Gastroesophageal sphincter (tissue), 3 donors: ENCODE measurements at regions not wholly inside any gene's neighbourhood (a gene's known extent, or its start where the extent isn't known, plus 50 kb on each side); places are given as distances from the start of the nearest gene placed in this dataset.

Experiments used
- CTCF ChIP-seq, 4 experiments: fragments of 200-600 bp in 2 of 4; fragments of 450-650 bp in 2 of 4; sonication (generic) in 1 of 4; IDR thresholded peaks; one replicate each; pipeline ENCODE4 v1.5.1; 2017 to 2019; ENCODE audit warnings: antibody characterized with exemption in 4 of 4, mild to moderate bottlenecking in 2 of 4, moderate library complexity in 2 of 4
- EP300 ChIP-seq: sonication (generic); formaldehyde crosslinking; IDR thresholded peaks from one replicate; pipeline ENCODE4 v1.6.1; 2017; ENCODE audit warnings: antibody characterized with exemption, mild to moderate bottlenecking
- POLR2A ChIP-seq, 2 donors: fragments of 450-650 bp; IDR thresholded peaks; one replicate each; pipeline ENCODE4 v1.6.1; 2017; ENCODE audit warnings: antibody characterized with exemption in 2 of 2, mild to moderate bottlenecking in 2 of 2, moderate library complexity in 1 of 2
- POLR2AphosphoS5 ChIP-seq: sonication (generic); formaldehyde crosslinking; IDR thresholded peaks from one replicate; pipeline ENCODE4 v1.6.1; 2017; ENCODE audit warnings: antibody characterized with exemption

- TF ChIP-seq CTCF (IDR thresholded peaks at IDR 0.05) (no peak), EP300 (no peak), POLR2A (IDR thresholded peaks at IDR 0.05) (no peak), POLR2AphosphoS5 (no peak)
Observed at GRCh38 chr12:33546004-33546403, 106.4 kb upstream of the SYT10 start.
